ENCODE measurements at regions not wholly inside any gene's neighbourhood (a gene's known extent, or its start where the extent isn't known, plus 50 kb on each side); places are given as distances from the start of the nearest gene placed in this dataset.
A peak's percentile ranks its signal among the peaks of the same experiment; 100 is the strongest.

GRCh38 chr21:16870103-16870502 is 642.7 kb upstream of the CXADR start:
- DNase-seq = no peak

DNA sequence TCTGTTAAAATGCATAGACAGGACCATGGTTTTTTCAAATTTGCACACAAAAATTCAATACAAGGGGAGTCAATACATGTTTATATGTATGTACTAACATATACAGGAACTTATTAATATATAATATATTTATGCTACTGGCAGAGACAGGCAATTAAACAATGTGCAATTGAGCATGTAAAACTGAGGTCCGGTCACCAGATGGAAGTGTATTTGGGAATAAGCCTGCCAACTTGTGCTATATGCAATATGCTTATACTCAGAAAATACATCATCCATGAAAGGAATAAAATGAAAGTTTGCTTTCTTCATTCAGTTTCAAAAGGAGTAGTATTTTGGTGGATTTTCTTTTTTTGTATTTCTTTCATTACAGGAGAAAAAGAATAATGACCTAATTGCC is 640.2 kb upstream of the CXADR start:
- no peak for DNase-seq

DNA sequence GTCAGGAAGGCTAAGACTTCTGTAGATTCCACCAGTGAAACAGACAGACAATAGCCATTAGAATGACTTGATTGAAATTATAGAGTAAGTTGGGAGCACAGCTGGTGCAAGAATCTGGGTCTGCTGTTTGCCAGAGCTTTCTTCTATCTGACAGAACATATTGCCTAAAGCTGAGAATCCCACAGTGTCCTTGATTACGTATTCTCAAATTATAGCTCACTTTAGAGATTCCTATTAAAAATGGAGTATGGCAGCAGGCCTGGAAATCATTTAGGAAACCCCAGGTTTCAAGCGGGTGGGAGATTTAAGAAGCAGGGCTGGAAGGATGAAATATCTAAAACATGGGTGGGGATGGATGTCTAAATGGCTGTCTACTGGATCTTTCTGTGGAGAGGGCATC is 639.7 kb upstream of the CXADR start:
- DNase-seq = no peak

- no peak for DNase-seq
Measured at GRCh38 chr21:16873596-16873995, 639.2 kb upstream of the CXADR start.

DNA sequence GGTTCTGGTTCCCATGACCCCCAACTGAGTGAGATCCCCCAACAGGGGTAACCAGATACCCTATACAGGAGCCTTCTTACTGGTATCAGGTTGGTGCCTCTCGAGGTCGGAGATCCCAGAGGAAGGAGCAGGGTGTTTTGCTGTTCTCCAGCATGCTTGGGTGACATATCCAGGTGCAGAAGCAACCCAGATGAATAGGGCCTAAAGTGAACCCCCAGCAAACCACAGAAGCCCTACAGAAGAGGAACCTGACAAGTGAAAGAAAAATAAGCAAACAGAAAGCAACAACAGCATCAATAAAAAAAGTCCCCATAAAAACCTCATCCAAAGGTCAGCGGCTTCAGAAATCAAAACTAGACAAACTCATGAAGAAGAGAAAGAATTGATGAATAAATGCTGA is 633.4 kb upstream of the CXADR start:
- no peak for DNase-seq

DNA sequence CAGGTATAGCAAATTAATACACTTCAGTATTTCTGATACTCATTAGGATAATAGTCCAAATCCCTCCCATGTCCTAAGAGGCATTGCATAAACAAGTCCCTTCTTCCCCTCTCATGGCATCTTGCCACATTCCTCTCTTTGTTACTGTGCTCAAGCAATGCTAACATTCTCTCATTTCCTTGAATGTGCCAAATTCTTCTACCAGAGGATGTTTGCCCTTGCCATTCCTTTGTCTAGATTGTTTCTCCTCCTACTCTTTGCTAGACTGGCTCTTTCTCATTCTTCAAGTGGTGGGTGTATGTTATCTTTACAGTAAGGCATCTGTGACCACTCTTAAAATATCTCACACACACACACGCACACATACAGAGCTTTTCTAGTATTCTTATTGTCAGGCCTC is 621.0 kb upstream of the CXADR start:
- no peak for DNase-seq

DNA sequence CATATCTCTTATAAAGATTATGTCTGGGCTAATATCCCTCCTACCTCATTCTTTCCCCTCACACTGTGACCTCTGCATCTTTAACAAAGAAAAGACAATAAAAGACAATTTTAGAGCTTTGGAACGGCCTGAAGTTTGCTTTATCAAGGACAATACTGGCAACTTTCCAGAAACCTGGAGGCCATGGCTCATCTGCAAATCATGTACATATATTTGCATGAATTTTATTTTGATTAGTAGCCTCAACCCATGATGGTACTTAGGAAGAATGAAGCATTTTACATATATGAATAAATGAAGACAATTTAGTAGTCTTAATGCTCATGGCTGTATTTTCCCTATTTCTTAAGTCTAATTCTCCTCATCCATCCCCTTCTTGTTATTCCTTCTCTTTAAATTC is 612.2 kb upstream of the CXADR start:
- no peak for DNase-seq

- DNase-seq = no peak
Measured at GRCh38 chr21:16908077-16908476, 604.8 kb upstream of the CXADR start.

GRCh38 chr21:16910435-16911165 is 602.2 kb upstream of the CXADR start:
- DNase-seq = no peak

GRCh38 chr21:16911166-16911607 is 601.7 kb upstream of the CXADR start:
- no peak for DNase-seq

GRCh38 chr21:16912075-16912474 is 600.8 kb upstream of the CXADR start:
- DNase-seq = no peak

GRCh38 chr21:16913010-16913409 is 599.8 kb upstream of the CXADR start:
- no peak for DNase-seq

DNA sequence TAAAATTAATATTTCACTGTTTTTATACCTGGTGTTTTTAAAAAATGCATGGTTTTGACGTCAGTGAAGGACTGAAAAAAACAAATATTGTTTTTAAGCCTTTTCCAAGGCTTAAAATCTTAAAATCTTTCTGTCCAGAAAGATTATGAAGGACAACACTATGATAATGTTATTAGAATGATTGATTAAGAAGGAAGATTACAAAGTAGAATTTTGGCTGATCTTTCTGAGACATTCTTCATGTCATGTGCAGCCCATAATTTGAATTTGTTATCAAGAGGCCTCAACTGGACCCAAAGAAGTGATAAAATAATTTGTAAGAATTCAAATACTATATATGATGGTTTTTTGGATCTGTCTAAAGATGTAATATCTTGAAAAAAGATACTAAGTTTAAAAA is 584.4 kb upstream of the CXADR start:
- no peak for DNase-seq

- no peak for DNase-seq
Measured at GRCh38 chr21:16932314-16932713, 580.5 kb upstream of the CXADR start.

DNA sequence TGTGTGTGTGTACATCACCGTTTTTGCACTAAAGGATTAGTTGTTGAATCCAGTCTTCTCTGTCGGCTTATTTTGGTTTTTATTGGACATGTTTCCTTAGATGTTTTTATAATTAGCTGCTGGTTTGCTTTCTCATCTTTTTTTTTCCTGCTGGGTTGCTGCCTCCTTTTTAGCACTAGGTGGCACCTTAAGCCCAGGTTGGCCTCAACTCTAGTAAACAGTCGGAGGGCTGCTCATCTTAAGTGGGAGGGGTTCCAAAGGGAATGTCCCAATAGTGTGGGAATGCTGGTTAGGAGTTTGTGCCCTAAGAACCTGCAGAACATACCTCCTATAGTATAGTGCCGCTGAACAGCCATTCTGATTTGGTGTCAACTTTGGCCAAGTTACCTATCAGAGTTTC is 570.1 kb upstream of the CXADR start:
- no peak for DNase-seq

GRCh38 chr21:16943231-16943630 is 569.6 kb upstream of the CXADR start:
- no peak for DNase-seq

GRCh38 chr21:16945580-16945979 is 567.3 kb upstream of the CXADR start:
- DNase-seq = no peak

DNA sequence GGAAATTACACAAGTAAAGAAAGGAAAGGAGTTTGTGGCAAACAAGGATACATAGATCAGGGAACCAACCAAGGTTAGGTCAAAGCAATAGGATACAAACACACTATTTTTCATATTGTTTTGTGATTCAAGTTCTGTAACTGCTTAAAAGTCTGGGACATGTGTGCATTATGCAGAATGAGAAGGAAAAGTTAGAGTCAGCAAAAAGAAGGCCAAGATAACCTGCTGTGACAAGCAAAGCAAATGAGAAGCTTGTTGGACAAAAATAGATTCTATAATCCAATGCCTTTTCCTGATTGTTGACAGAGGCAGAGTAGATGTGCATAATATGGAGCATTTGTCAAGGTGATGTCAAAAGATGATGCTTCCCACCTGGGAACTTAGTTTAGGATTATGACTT is 556.0 kb upstream of the CXADR start:
- DNase-seq = no peak

- DNase-seq = no peak
Measured at GRCh38 chr21:16965424-16965823, 547.4 kb upstream of the CXADR start.

DNA sequence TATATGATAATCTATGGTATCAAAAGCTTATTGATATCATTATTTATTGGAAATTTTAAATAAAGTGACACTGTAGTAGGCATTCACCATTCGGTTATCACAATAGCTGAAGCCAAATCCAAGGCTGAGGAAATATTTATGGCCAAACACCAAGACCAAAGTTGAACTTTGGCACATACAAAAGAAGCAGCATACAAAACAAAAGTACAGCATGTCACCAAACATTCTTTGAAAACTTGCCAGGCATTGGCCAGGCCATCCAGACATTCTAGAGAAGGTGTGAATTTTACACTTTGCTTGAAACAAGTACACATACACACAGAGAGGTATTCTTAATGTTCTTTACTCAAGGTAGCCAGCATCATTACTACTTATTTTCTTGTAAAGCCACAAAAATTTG is 544.4 kb upstream of the CXADR start:
- no peak for DNase-seq

DNA sequence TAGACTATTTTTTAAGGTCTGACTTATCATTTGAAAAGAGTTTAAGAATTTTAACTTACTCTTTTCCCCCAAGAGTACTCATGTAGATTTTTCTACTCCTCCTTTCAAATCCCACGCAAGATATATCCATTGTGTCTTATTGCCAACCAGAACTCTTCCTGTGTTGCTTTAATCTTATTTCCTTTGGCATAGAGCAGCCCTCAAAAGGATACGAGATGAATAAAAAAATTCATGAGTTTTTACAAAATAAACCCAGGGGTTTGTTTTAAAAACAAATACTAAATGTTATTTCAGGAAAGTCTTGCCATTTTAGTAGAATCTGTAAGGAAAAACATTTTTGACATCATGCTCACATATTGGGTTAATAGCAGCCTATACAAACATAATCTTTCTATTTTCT is 543.2 kb upstream of the CXADR start:
- no peak for DNase-seq

DNA sequence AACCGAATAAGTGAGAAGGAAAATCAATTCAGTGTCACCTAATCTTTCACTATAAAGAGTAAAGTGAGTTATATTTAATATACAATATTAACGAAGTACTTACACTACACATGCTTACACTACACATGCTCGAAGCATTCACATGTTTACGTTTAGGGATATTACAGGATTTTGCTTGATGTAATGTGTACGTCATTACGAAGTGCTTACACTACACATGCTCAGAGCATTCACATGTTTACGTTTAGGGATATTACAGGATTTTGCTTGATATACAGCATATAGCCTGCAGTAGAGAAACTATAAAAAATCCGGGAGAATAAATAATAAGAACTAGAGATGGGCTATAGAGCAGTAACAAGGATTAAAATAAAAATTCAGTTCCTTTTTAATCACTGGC is 538.8 kb upstream of the CXADR start:
- no peak for DNase-seq

- DNase-seq = peak; percentile 8
Measured at GRCh38 chr21:16976193-16976592, 536.6 kb upstream of the CXADR start.

DNA sequence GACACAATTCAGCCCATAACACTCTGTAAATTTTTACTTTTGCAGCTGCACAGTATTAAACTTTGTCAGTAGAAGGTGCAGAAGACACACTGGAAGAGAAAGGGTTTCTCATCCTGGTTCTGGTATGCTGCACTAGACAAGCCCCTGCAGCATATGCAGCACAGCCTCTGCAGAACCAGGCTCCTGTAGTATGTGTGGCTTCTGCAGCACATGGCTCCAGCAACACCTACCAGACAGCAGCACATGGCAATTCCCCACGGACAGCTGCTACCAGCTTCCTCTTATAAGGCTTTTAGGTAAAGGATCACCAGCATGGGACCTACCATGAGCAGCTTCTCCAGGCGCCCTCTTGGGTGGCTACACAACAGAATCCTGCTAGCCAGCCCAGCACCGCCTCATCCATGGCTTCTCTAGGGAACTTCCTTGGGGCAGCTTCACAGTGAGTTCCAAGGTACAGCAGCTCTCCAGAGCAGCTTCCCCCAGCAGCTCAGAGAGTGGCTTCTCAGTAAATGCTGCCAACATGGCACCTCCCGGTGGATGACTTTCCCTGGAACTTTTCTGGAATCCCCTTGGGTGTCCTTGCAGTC is 534.4 kb upstream of the CXADR start:
- DNase-seq = no peak

- DNase-seq = no peak
Measured at GRCh38 chr21:16979574-16979973, 533.3 kb upstream of the CXADR start.
